Hematopoietic multipotent progenitor cell treated with erythropoietin and hydrocortisone succinate and interleukin-3 and kit ligand, for 15 days (in vitro differentiated cells): ENCODE measurements at regions not wholly inside any gene's neighbourhood (a gene's known extent, or its start where the extent isn't known, plus 50 kb on each side); places are given as distances from the start of the nearest gene placed in this dataset.

Source experiments
- DNase-seq: peaks from one replicate; pipeline ENCODE4 v3.0.0-alpha.2; 2015; ENCODE audit warnings: low spot score

GRCh38 chr7:17651863-17652385 lies 288.4 kb downstream of the SNX13 start:
- no peak for DNase-seq

DNA sequence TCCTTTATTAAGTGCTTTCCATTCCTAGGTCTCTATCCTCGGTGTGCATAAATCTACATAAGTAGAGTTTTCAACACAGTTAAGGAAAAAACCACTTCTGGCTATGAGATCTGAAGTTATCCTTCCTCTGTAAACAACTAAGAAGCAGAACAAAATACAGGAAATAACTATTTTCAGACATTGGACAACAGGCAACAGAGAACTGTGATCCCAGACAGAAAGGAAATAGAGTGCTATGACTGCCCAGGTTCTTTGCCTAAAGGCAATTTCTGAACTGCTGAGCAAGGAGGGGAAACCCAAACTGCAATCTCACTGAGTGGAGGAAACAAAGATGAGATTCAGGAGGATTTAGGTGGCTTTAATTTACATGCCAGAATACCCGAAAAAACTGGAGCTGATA lies 285.4 kb downstream of the SNX13 start:
- DNase-seq = no peak

DNA sequence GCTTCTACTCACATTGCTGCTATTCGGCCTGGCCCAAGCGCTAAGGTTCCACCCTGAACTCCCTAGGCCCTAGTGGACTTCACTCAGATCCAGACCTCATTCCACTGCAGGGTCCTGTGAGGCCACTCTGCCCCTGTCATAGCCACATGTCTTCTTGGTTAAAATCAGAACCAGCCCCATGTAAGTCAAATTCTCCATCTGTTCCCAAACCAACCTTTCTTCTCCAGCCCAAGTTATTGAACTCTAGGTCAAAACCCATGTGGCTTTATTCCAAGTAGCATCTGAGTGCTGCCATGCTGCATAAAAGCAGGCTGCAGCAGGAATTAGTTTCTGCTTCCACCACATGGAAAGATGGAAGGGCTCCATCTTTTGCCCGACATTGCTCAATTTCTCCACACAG lies 281.2 kb downstream of the SNX13 start:
- DNase-seq = no peak

GRCh38 chr7:17660116-17660515 lies 280.2 kb downstream of the SNX13 start:
- DNase-seq = no peak

- no peak for DNase-seq
Observed at GRCh38 chr7:17661982-17662585, 278.2 kb downstream of the SNX13 start.

DNA sequence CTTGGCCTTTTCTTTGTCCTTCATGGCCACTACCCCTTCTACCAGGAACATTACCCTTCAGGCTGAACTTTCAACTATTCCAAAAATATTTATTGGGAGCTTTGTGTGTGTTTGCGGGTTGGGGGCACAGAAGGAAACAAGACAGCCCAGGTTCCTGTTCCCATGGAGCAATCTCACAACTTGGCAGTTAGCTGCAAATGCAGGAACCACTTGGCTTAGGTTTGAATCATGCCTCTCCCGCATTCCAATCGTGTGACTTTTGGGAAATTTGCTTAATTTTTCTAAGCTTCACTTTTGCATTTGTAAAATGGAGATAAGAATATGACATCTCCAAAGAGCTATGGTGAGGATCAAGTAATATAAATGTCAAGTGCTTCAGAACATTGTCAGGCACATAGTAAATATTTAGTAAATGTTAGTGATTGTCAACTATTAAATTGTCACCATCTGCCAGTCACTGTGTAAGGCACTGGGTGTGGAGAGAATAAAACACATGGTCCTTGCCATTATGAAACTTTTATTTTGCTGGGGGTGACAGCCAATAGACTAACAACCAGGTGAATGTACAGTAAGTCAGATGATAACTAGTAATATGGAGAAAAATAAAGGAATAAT lies 277.1 kb downstream of the SNX13 start:
- DNase-seq = no peak

- DNase-seq = no peak
Observed at GRCh38 chr7:17665029-17665428, 275.3 kb downstream of the SNX13 start.

GRCh38 chr7:17668122-17668521 lies 272.2 kb downstream of the SNX13 start:
- DNase-seq = no peak

GRCh38 chr7:17669204-17669603 lies 271.1 kb downstream of the SNX13 start:
- no peak for DNase-seq

- no peak for DNase-seq
Observed at GRCh38 chr7:17671956-17672355, 268.3 kb downstream of the SNX13 start.

- DNase-seq = no peak
Observed at GRCh38 chr7:17672783-17673182, 267.5 kb downstream of the SNX13 start.

GRCh38 chr7:17674166-17674942 lies 265.9 kb downstream of the SNX13 start:
- DNase-seq = no peak

DNA sequence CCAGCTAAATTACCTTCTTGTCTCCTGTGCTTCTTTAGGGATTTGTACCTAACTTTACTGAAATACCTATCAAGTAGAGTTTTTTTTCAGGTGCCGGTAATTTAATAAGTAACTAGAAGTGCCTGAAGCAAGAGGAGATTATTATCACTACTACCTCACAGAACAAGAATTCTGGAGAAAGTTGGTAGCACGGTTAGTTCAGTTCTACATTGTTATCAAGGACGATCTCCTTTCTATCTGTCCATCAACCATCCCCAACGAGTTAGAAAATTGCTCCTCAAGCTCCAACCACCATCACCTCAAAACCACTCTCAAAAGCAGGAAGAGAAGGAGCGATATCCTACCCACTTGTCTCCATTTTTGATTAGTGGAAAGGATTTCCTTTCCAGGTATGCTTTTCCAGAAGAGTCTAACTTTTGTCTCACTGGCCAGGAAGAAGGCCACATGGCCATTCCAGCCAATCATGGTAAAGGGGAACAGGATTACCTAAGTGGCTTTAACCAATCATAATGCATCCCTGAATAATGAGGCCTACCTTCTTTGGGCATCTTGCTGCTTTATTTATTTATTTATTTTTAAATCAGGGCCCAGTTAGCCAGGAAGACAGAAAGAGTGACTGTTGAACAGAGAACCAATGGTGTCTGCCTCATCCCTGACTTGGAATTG lies 265.2 kb downstream of the SNX13 start:
- no peak for DNase-seq

DNA sequence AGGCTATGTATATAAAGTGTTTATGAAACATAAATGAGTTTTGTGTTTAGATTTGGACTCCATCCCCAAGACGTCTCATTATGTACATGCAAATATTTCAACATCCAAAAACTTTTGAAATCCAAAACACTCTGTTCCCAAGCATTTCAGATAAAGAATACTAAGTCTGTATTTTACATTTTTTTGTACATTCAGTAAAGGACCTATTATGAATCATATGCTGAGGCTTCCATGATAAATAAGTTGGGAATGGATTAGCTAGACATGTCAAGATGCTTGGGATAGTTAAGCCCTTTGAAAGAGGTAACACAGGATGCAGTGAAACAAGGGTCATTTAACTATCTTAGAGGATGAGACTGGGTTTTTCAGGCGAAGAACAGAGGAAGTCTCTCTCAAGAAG lies 262.9 kb downstream of the SNX13 start:
- no peak for DNase-seq

- DNase-seq = no peak
Observed at GRCh38 chr7:17678896-17679295, 261.4 kb downstream of the SNX13 start.

DNA sequence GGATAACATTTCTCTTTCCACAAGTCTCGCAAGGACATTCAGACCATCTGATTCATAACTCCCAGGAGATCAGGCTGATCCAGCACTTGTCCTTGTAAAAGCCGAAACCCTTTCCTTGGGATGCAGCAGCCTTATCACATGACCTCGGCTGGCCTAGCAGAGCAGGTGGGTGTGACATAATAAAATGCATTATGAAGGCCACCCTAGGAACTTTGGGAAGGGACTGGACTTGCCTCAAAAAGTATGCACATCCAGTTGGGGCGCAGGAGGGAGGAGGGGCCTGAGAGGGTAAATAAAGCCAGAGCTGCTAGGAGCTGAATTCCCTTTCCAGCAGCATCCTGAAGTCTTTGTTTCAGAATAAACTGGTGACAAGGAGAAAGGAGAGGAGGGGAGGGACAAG lies 260.8 kb downstream of the SNX13 start:
- no peak for DNase-seq

- DNase-seq = no peak
Observed at GRCh38 chr7:17680026-17680425, 260.3 kb downstream of the SNX13 start.

GRCh38 chr7:17680943-17681351 lies 259.3 kb downstream of the SNX13 start:
- peak; percentile 43 for DNase-seq

DNA sequence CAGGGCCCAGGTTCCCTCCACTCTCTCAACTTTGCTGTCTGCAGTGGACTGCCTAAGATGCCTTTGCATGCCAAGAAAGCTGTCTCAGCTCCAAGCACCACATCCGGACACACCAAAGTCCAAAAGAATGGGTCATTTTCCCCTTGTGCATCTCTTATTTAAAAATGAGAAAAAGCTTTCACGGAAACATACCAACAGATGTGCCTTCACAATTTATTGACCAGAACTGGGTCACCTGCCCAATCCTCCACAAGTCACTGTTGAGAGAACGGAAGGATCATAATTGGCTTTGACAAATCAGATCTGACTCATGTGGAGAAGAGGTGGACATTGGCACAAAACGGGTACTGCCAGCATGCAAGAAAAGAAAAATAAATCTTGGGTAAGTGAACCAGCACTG lies 258.3 kb downstream of the SNX13 start:
- no peak for DNase-seq

DNA sequence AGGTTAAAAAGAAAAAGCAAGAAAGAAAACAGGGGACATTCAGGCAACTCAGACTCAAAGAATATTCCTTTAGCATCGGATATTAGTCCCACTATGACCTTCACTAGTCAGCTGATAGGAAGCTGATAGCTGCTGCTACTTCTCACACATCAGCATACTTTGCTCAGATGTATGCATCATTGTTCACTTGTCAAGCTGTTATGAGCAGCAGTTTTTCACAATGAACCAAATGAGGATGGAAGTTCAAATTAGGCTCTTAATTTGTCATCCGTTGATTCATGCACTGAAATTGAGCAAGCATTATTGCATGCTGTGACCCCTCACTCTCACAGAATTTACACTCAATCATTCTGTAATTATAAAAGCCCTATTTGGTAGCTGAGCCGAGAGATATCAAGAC lies 257.7 kb downstream of the SNX13 start:
- no peak for DNase-seq

DNA sequence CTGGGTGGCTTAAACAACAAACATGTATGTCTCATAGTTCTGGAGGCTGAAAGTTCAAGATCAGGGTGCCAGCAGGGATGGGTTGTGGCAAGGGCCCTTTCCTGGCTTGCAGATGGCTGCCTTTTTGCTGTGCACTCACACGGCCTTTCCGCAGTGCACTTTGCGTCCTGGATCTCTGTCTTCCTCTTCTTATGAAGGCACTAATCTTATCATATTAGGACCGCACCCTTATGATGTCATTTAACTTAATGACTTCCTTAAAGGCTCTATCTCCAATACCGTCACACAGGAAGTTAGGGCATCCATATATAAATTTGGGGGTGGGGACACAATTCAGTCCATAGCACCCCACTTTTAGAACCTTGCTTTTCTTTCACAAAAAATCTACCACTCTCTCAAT lies 255.2 kb downstream of the SNX13 start:
- DNase-seq = no peak

DNA sequence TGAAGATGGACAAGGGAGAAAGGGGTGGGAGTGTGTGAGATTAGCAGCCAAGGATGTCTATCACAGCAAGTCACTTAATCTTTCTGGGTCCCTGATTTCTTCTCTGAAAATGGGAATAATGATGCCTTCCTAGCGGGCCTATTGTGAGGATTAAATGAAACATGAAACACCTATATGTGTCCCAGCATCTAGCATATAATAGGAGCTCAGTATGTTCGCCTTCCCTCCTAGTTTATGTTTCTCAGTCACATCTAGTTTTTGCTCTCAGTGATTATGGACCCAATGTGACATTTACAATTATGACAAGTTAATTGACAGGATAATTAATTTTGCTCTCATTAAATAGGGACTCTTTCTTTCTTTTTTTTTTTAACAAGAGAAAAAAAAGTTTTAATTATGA lies 252.9 kb downstream of the SNX13 start:
- DNase-seq = no peak
